ENCODE measurements at regions not wholly inside any gene's neighbourhood (a gene's known extent, or its start where the extent isn't known, plus 50 kb on each side); places are given as distances from the start of the nearest gene placed in this dataset.

GRCh38 chr2:204127238-204127637 is 190.7 kb downstream of the ICOS start:
- Histone ChIP-seq H3K9ac (ENCODE audit: low read length) (no peak overlapping the region), H3K79me2 (ENCODE audit: insufficient read depth, low read length) (no peaks in the 10 kb centered on the region), H3K27ac (ENCODE audit: low read depth, low read length) (no peak overlapping the region), H3K4me2 (ENCODE audit: low read length) (no peak overlapping the region), H3K27me3 (ENCODE audit: insufficient read depth, low read length) (peaks cover 22% of the 10 kb centered on the region), H3K4me3 (replicated peaks in 1 of 2; ENCODE audit: low read depth in 1 of 2, low read length in 2 of 2) (no peak overlapping the region), H4K20me1 (ENCODE audit: insufficient read depth) (no peaks in the 10 kb centered on the region), H3K9me3 (ENCODE audit: control insufficient read depth in 1 of 2, insufficient read depth in 1 of 2, low read depth in 1 of 2, low read length in 2 of 2) (no peaks in the 10 kb centered on the region), H3K9me2 (ENCODE audit: insufficient read depth) (no peaks in the 10 kb centered on the region), H2AFZ (ENCODE audit: low read depth, low read length, poor library complexity, severe bottlenecking) (no peak overlapping the region), H3K36me3 (ENCODE audit: control insufficient read depth in 1 of 2, insufficient read depth in 2 of 2, low read length in 2 of 2) (no peaks in the 10 kb centered on the region), H3K4me1 (ENCODE audit: control insufficient read depth in 1 of 2, insufficient read depth in 2 of 2, low read length in 2 of 2) (no peaks in the 10 kb centered on the region)
- BruUV-seq (replicated peaks): no TSS peak
- CTCF ChIA-PET: no interaction called here
- DNase-seq (ENCODE audit: low read depth, low spot score) (no peak), ATAC-seq (no peak)
- RAD21 ChIA-PET (ENCODE audit: low non-redundant PET in 1 of 2, low total read pairs in 2 of 2, uncharacterized antibody in 2 of 2, unreplicated experiment in 2 of 2): no interaction called here
- intact Hi-C loops (cut with micrococcal nuclease): no loop called here
- TF ChIP-seq MAX (IDR thresholded peaks at IDR 0.05): no peak
- TF ChIP-seq REST (IDR thresholded peaks at IDR 0.05; ENCODE audit: low read depth): peak; percentile 44
- TF ChIP-seq EZH2phosphoT487 (IDR thresholded peaks at IDR 0.05; ENCODE audit: borderline replicate concordance): no peak
- TF ChIP-seq POLR2AphosphoS5 (IDR thresholded peaks at IDR 0.05; ENCODE audit: low read depth, low read length): no peak
- POLR2A ChIA-PET: no interaction called here

- H3K9me3 ChIP-seq (ENCODE audit: control insufficient read depth in 1 of 2, insufficient read depth in 1 of 2, low read depth in 1 of 2, low read length in 2 of 2): no peaks in the 10 kb centered on the region
- H3K36me3 ChIP-seq (ENCODE audit: control insufficient read depth in 1 of 2, insufficient read depth in 2 of 2, low read length in 2 of 2): no peaks in the 10 kb centered on the region
- H3K79me2 ChIP-seq (ENCODE audit: insufficient read depth, low read length): no peaks in the 10 kb centered on the region
- H3K27ac ChIP-seq (ENCODE audit: low read depth, low read length): no peak overlapping the region
- no peak overlapping the region for H2AFZ ChIP-seq (ENCODE audit: low read depth, low read length, poor library complexity, severe bottlenecking)
- ATAC-seq (no peak), DNase-seq (ENCODE audit: low read depth, low spot score) (no peak)
- ChIA-PET RAD21 (ENCODE audit: low non-redundant PET in 1 of 2, low total read pairs in 2 of 2, uncharacterized antibody in 2 of 2, unreplicated experiment in 2 of 2) (no interaction called here), POLR2A (no interaction called here), CTCF (no interaction called here)
- intact Hi-C loops (cut with micrococcal nuclease): no loop called here
- H3K9ac ChIP-seq (ENCODE audit: low read length): no peak overlapping the region
- no peaks in the 10 kb centered on the region for H3K4me1 ChIP-seq (ENCODE audit: control insufficient read depth in 1 of 2, insufficient read depth in 2 of 2, low read length in 2 of 2)
- no peaks in the 10 kb centered on the region for H3K9me2 ChIP-seq (ENCODE audit: insufficient read depth)
- H3K4me2 ChIP-seq (ENCODE audit: low read length): no peak overlapping the region
- H3K4me3 ChIP-seq (replicated peaks in 1 of 2; ENCODE audit: low read depth in 1 of 2, low read length in 2 of 2): no peak overlapping the region
- BruUV-seq (replicated peaks): no TSS peak
- no peaks in the 10 kb centered on the region for H4K20me1 ChIP-seq (ENCODE audit: insufficient read depth)
- 0 out of 2 replicates have a peak, but pooled peaks cover 8% of the 10 kb centered on the region for H3K27me3 ChIP-seq (ENCODE audit: insufficient read depth, low read length)
- TF ChIP-seq REST (IDR thresholded peaks at IDR 0.05; ENCODE audit: low read depth) (no peak), EZH2phosphoT487 (IDR thresholded peaks at IDR 0.05; ENCODE audit: borderline replicate concordance) (no peak), ELF1 (IDR thresholded peaks at IDR 0.05; ENCODE audit: borderline replicate concordance, low read depth) (no peak), JUND (IDR thresholded peaks at IDR 0.05) (no peak), MAX (IDR thresholded peaks at IDR 0.05) (no peak), CEBPB (IDR thresholded peaks at IDR 0.05; ENCODE audit: low read depth) (no peak)
Measured at GRCh38 chr2:204129591-204130294, 193.2 kb downstream of the ICOS start.
